HEK293 (cell line): ENCODE measurements at regions not wholly inside any gene's neighbourhood (a gene's known extent, or its start where the extent isn't known, plus 50 kb on each side); places are given as distances from the start of the nearest gene placed in this dataset.

ENCODE experiments used
- CTCF ChIA-PET: fragments of 350-600 bp; formaldehyde crosslinking; extraction: SDS; loops from one replicate; lab custom pipeline; 2021; ENCODE audit warnings: antibody characterized with exemption; lab: Yijun Ruan, JAX
- POLR2A ChIA-PET: fragments of 300-600 bp; formaldehyde crosslinking; extraction: SDS; loops from one replicate; lab custom pipeline; 2020; ENCODE audit warnings: antibody characterized with exemption, inconsistent platforms; lab: Yijun Ruan, JAX
- H3K27ac ChIP-seq: fragments of 200-500 bp; sonication (Bioruptor generic); 2 replicates; pipeline ENCODE4 v1.5.1; 2014; ENCODE audit warnings: low read depth, low read length, control low read depth, inconsistent platforms; ENCODE audit errors: extremely low read depth
- H3K36me3 ChIP-seq, 2 experiments: fragments of 200-500 bp in 1 of 2; sonication (Bioruptor generic) in 1 of 2; 1 replicate in 1 of 2; 2 replicates in 1 of 2; pipeline ENCODE4 v1.5.1; 2014 to 2017; ENCODE audit warnings: inconsistent platforms in 2 of 2, low read length in 2 of 2; ENCODE audit not compliant: control insufficient read depth in 2 of 2, insufficient read depth in 1 of 2
- H3K4me1 ChIP-seq: fragments of 200-500 bp; sonication (Bioruptor generic); 2 replicates; pipeline ENCODE4 v1.5.1; 2014; ENCODE audit warnings: mild to moderate bottlenecking, low read length, inconsistent platforms; ENCODE audit not compliant: control insufficient read depth, insufficient read depth
- H3K4me3 ChIP-seq: 2 replicates; pipeline ENCODE4 v1.5.1; 2011; ENCODE audit warnings: low read depth, mild to moderate bottlenecking, control low read depth, low read length, moderate library complexity
- H3K9me3 ChIP-seq: fragments of 200-500 bp; sonication (Bioruptor generic); 2 replicates; pipeline ENCODE4 v1.5.1; 2014; ENCODE audit warnings: low read depth, low read length, inconsistent platforms; ENCODE audit not compliant: control insufficient read depth, insufficient read depth
- GFI1B ChIP-seq: fragments of 450-650 bp; formaldehyde crosslinking; IDR thresholded peaks from 2 replicates; pipeline ENCODE4 v1.5.1; 2016; ENCODE audit warnings: missing biosample characterization, missing genetic modification characterization
- GLI2 ChIP-seq: fragments of 450-650 bp; formaldehyde crosslinking; IDR thresholded peaks from 2 replicates; pipeline ENCODE4; 2017; ENCODE audit warnings: missing biosample characterization, missing genetic modification characterization, low read depth, borderline replicate concordance
- KLF9 ChIP-seq: fragments of 450-650 bp; formaldehyde crosslinking; IDR thresholded peaks from 2 replicates; pipeline ENCODE4 v1.5.1; 2016; ENCODE audit warnings: missing biosample characterization, missing genetic modification characterization, low read depth
- OVOL3 ChIP-seq: fragments of 450-650 bp; formaldehyde crosslinking; IDR thresholded peaks from 2 replicates; pipeline ENCODE4 v1.5.1; 2016; ENCODE audit warnings: missing biosample characterization, missing genetic modification characterization
- SP7 ChIP-seq: fragments of 450-650 bp; formaldehyde crosslinking; IDR thresholded peaks from 2 replicates; pipeline ENCODE4 v1.5.1; 2016; ENCODE audit warnings: missing biosample characterization, missing genetic modification characterization
- YY2 ChIP-seq: fragments of 450-650 bp; formaldehyde crosslinking; IDR thresholded peaks from 2 replicates; pipeline ENCODE4 v1.5.1; 2016; ENCODE audit warnings: missing biosample characterization, missing genetic modification characterization
- ZBTB17 ChIP-seq: fragments of 450-650 bp; formaldehyde crosslinking; IDR thresholded peaks from 2 replicates; pipeline ENCODE4 v1.5.1; 2016; ENCODE audit warnings: missing biosample characterization, missing genetic modification characterization
- ZBTB21 ChIP-seq: fragments of 450-650 bp; formaldehyde crosslinking; IDR thresholded peaks from 2 replicates; pipeline ENCODE4 v1.5.1; 2017; ENCODE audit warnings: missing biosample characterization, missing genetic modification characterization
- ZFHX2 ChIP-seq: fragments of 450-650 bp; formaldehyde crosslinking; conservative IDR thresholded peaks from 2 replicates; pipeline ENCODE4 v1.5.1; 2016; ENCODE audit warnings: missing biosample characterization, missing genetic modification characterization
- ZNF169 ChIP-seq: fragments of 450-650 bp; formaldehyde crosslinking; IDR thresholded peaks from 2 replicates; pipeline ENCODE4 v1.5.1; 2016; ENCODE audit warnings: missing biosample characterization, missing genetic modification characterization
- ZNF184 ChIP-seq: fragments of 450-650 bp; IDR thresholded peaks from 2 replicates; pipeline ENCODE4 v1.5.1; 2018; ENCODE audit warnings: missing biosample characterization, mild to moderate bottlenecking, missing genetic modification characterization
- ZNF324 ChIP-seq: fragments of 450-650 bp; formaldehyde crosslinking; IDR thresholded peaks from 2 replicates; pipeline ENCODE4 v1.5.1; 2016; ENCODE audit warnings: missing biosample characterization, missing genetic modification characterization
- ZNF391 ChIP-seq: fragments of 450-650 bp; formaldehyde crosslinking; IDR thresholded peaks from 2 replicates; pipeline ENCODE4 v1.5.1; 2016; ENCODE audit warnings: low read depth, missing biosample characterization, missing genetic modification characterization, borderline replicate concordance
- ZNF404 ChIP-seq: fragments of 450-650 bp; formaldehyde crosslinking; IDR thresholded peaks from 2 replicates; pipeline ENCODE4 v1.5.1; 2017; ENCODE audit warnings: missing biosample characterization, missing genetic modification characterization
- ZNF48 ChIP-seq: fragments of 450-650 bp; formaldehyde crosslinking; IDR thresholded peaks from 2 replicates; pipeline ENCODE4 v1.5.1; 2016; ENCODE audit warnings: missing biosample characterization, missing genetic modification characterization
- ZNF514 ChIP-seq: fragments of 450-650 bp; formaldehyde crosslinking; IDR thresholded peaks from 2 replicates; pipeline ENCODE4 v1.5.1; 2016; ENCODE audit warnings: missing biosample characterization, missing genetic modification characterization
- ZNF560 ChIP-seq: fragments of 450-650 bp; formaldehyde crosslinking; IDR thresholded peaks from 2 replicates; pipeline ENCODE4 v1.5.1; 2017; ENCODE audit warnings: missing biosample characterization, missing genetic modification characterization, borderline replicate concordance
- ZNF623 ChIP-seq: fragments of 450-650 bp; formaldehyde crosslinking; IDR thresholded peaks from 2 replicates; pipeline ENCODE4 v1.5.1; 2016; ENCODE audit warnings: missing biosample characterization, missing genetic modification characterization
- ZNF660 ChIP-seq: fragments of 450-650 bp; IDR thresholded peaks from 2 replicates; pipeline ENCODE4 v1.5.1; 2018; ENCODE audit warnings: missing biosample characterization, mild to moderate bottlenecking, missing genetic modification characterization
- ZNF677 ChIP-seq: fragments of 450-650 bp; IDR thresholded peaks from 2 replicates; pipeline ENCODE4 v1.5.0; 2018; ENCODE audit warnings: missing biosample characterization, mild to moderate bottlenecking, missing genetic modification characterization, moderate library complexity
- ZSCAN30 ChIP-seq: fragments of 450-650 bp; IDR thresholded peaks from 2 replicates; pipeline ENCODE4 v1.5.1; 2018; ENCODE audit warnings: missing biosample characterization, mild to moderate bottlenecking, missing genetic modification characterization, moderate library complexity
- ZXDB ChIP-seq: fragments of 450-650 bp; formaldehyde crosslinking; IDR thresholded peaks from 2 replicates; pipeline ENCODE4 v1.5.1; 2016; ENCODE audit warnings: missing biosample characterization, missing genetic modification characterization
- TF ChIP-seq, protein P1 (sequence below): fragments of 450-650 bp; formaldehyde crosslinking; IDR thresholded peaks from 2 replicates; pipeline ENCODE4 v1.5.1; 2016; ENCODE audit warnings: missing biosample characterization, missing genetic modification characterization
- TF ChIP-seq, protein P2 (sequence below): fragments of 450-650 bp; formaldehyde crosslinking; IDR thresholded peaks from 2 replicates; pipeline ENCODE4 v1.5.1; 2016; ENCODE audit warnings: missing biosample characterization, missing genetic modification characterization
- TF ChIP-seq, protein P3 (sequence below): fragments of 450-650 bp; formaldehyde crosslinking; IDR thresholded peaks from 2 replicates; pipeline ENCODE4 v1.5.1; 2017; ENCODE audit warnings: missing biosample characterization, missing genetic modification characterization
- TF ChIP-seq, protein P4 (sequence below): fragments of 450-650 bp; formaldehyde crosslinking; IDR thresholded peaks from 2 replicates; pipeline ENCODE4 v1.5.1; 2016; ENCODE audit warnings: missing biosample characterization, missing genetic modification characterization
- TF ChIP-seq, protein P5 (sequence below): sonication (generic); formaldehyde crosslinking; IDR thresholded peaks from 2 replicates; pipeline ENCODE4 v1.8.1; 2022; ENCODE audit warnings: mild to moderate bottlenecking, moderate library complexity, missing genetic modification reagents
- TF ChIP-seq, protein P6 (sequence below): fragments of 450-650 bp; formaldehyde crosslinking; IDR thresholded peaks from 2 replicates; pipeline ENCODE4 v1.5.1; 2017; ENCODE audit warnings: missing biosample characterization, missing genetic modification characterization
- TF ChIP-seq, protein P7 (sequence below): fragments of 450-650 bp; formaldehyde crosslinking; IDR thresholded peaks from 2 replicates; pipeline ENCODE4 v1.5.1; 2016; ENCODE audit warnings: missing biosample characterization, missing genetic modification characterization, low read depth

DNA sequence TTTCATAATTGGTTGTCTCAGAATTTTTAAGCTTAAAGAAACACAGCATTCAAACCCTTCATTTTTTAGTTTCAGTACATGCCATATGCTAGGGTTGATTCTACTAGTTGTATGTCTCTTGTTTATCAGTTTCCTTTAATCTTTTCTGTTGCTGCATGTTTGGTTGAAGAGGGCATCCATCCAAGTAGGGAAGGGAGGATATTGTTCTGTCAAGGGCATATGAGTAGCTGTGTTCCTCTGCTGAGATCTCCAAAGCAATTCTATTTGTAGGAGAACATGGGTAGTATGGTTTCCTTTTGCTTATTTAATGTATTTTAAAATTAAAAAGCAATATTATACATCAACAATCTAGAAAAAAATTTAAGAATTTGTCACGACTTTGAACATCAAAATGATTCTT, 167.7 kb downstream of the FHIP1A start:
- CTCF ChIA-PET = interaction anchor here (0.7 kb wide), 1 partner anchor 40 kb away, joined by 3 read pairs; no protein-coding TSS in a partner anchor

DNA sequence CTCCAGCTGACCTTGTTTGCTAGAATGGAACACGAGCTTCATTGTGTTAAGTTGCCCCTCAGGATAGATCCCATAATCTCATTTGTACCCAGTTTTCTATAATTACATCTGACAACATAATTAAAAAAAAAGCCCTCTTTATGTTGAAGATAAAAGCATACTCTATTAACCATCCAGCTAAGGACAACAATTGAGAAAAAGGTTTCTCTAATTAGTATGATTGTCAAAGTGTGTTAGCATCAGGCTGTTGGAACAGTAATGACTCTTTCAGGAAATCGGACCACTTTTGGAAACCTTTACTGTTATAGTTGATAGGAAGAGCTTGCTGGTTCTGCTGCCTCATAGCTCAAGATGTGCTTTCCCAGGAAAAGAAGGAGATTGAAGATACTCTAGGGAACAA, 172.6 kb downstream of the FHIP1A start:
- no peak overlapping the region for H3K4me3 ChIP-seq
- POLR2A ChIA-PET = no interaction called here
- H3K36me3 ChIP-seq = no peaks in the 10 kb centered on the region
- peaks cover 3% of the 10 kb centered on the region; the same call in 1 of the 2 replicates for H3K4me1 ChIP-seq
- no peaks in the 10 kb centered on the region for H3K9me3 ChIP-seq
- H3K27ac ChIP-seq = no peak overlapping the region
- CTCF ChIA-PET = interaction anchor here (0.7 kb wide), 1 partner anchor 963 kb away, joined by 3 read pairs; no protein-coding TSS in a partner anchor
- TF ChIP-seq GLI2 (tag by site-specific recombination) (no peak), ZNF677 (no peak), ZNF404 (no peak), YY2 (tag by site-specific recombination) (no peak), ZNF391 (no peak), ZBTB21 (tag by site-specific recombination) (no peak), ZNF560 (tag by site-specific recombination) (no peak), ZBTB17 (no peak), KLF9 (no peak)
- TF ChIP-seq, protein P1, sequence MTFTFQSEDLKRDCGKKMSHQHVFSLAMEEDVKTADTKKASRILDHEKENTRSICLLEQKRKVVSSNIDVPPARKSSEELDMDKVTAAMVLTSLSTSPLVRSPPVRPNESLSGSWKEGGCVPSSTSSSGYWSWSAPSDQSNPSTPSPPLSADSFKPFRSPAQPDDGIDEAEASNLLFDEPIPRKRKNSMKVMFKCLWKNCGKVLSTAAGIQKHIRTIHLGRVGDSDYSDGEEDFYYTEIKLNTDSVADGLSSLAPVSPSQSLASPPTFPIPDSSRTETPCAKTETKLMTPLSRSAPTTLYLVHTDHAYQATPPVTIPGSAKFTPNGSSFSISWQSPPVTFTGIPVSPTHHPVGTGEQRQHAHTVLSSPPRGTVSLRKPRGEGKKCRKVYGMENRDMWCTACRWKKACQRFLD (tag by site-specific recombination) = no peak
- TF ChIP-seq, protein P2, sequence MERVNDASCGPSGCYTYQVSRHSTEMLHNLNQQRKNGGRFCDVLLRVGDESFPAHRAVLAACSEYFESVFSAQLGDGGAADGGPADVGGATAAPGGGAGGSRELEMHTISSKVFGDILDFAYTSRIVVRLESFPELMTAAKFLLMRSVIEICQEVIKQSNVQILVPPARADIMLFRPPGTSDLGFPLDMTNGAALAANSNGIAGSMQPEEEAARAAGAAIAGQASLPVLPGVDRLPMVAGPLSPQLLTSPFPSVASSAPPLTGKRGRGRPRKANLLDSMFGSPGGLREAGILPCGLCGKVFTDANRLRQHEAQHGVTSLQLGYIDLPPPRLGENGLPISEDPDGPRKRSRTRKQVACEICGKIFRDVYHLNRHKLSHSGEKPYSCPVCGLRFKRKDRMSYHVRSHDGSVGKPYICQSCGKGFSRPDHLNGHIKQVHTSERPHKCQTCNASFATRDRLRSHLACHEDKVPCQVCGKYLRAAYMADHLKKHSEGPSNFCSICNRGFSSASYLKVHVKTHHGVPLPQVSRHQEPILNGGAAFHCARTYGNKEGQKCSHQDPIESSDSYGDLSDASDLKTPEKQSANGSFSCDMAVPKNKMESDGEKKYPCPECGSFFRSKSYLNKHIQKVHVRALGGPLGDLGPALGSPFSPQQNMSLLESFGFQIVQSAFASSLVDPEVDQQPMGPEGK (tag by site-specific recombination) = no peak
- TF ChIP-seq, protein P3, sequence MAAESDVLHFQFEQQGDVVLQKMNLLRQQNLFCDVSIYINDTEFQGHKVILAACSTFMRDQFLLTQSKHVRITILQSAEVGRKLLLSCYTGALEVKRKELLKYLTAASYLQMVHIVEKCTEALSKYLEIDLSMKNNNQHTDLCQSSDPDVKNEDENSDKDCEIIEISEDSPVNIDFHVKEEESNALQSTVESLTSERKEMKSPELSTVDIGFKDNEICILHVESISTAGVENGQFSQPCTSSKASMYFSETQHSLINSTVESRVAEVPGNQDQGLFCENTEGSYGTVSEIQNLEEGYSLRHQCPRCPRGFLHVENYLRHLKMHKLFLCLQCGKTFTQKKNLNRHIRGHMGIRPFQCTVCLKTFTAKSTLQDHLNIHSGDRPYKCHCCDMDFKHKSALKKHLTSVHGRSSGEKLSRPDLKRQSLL (tag by site-specific recombination) = no peak

More for the DNA sequence above, 167.7 kb downstream of the FHIP1A start:
- H3K9me3 ChIP-seq = no peaks in the 10 kb centered on the region
- H3K4me3 ChIP-seq = no peak overlapping the region
- H3K4me1 ChIP-seq = no peaks in the 10 kb centered on the region
- no peak overlapping the region for H3K27ac ChIP-seq
- POLR2A ChIA-PET = no interaction called here
- H3K36me3 ChIP-seq = no peaks in the 10 kb centered on the region
- no peak for TF ChIP-seq ZXDB (tag by site-specific recombination)
- no peak for TF ChIP-seq ZFHX2 (tag by site-specific recombination)
- no peak for TF ChIP-seq ZNF560 (tag by site-specific recombination)
- TF ChIP-seq, protein P4, sequence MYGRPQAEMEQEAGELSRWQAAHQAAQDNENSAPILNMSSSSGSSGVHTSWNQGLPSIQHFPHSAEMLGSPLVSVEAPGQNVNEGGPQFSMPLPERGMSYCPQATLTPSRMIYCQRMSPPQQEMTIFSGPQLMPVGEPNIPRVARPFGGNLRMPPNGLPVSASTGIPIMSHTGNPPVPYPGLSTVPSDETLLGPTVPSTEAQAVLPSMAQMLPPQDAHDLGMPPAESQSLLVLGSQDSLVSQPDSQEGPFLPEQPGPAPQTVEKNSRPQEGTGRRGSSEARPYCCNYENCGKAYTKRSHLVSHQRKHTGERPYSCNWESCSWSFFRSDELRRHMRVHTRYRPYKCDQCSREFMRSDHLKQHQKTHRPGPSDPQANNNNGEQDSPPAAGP (tag by site-specific recombination) = no peak
- TF ChIP-seq ZNF184 (tag by site-specific recombination) = no peak
- TF ChIP-seq, protein P5, sequence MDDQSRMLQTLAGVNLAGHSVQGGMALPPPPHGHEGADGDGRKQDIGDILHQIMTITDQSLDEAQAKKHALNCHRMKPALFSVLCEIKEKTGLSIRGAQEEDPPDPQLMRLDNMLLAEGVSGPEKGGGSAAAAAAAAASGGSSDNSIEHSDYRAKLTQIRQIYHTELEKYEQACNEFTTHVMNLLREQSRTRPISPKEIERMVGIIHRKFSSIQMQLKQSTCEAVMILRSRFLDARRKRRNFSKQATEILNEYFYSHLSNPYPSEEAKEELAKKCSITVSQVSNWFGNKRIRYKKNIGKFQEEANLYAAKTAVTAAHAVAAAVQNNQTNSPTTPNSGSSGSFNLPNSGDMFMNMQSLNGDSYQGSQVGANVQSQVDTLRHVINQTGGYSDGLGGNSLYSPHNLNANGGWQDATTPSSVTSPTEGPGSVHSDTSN (CRISPR knock-in tag) = no peak
- TF ChIP-seq KLF9 = no peak
- TF ChIP-seq ZSCAN30 (tag by site-specific recombination) = no peak
- no peak for TF ChIP-seq ZNF48 (tag by site-specific recombination)
- TF ChIP-seq ZNF324 = no peak
- TF ChIP-seq ZNF169 = no peak
- no peak for TF ChIP-seq SP7
- TF ChIP-seq, protein P6, sequence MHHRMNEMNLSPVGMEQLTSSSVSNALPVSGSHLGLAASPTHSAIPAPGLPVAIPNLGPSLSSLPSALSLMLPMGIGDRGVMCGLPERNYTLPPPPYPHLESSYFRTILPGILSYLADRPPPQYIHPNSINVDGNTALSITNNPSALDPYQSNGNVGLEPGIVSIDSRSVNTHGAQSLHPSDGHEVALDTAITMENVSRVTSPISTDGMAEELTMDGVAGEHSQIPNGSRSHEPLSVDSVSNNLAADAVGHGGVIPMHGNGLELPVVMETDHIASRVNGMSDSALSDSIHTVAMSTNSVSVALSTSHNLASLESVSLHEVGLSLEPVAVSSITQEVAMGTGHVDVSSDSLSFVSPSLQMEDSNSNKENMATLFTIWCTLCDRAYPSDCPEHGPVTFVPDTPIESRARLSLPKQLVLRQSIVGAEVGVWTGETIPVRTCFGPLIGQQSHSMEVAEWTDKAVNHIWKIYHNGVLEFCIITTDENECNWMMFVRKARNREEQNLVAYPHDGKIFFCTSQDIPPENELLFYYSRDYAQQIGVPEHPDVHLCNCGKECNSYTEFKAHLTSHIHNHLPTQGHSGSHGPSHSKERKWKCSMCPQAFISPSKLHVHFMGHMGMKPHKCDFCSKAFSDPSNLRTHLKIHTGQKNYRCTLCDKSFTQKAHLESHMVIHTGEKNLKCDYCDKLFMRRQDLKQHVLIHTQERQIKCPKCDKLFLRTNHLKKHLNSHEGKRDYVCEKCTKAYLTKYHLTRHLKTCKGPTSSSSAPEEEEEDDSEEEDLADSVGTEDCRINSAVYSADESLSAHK (tag by site-specific recombination) = no peak
- TF ChIP-seq, protein P7, sequence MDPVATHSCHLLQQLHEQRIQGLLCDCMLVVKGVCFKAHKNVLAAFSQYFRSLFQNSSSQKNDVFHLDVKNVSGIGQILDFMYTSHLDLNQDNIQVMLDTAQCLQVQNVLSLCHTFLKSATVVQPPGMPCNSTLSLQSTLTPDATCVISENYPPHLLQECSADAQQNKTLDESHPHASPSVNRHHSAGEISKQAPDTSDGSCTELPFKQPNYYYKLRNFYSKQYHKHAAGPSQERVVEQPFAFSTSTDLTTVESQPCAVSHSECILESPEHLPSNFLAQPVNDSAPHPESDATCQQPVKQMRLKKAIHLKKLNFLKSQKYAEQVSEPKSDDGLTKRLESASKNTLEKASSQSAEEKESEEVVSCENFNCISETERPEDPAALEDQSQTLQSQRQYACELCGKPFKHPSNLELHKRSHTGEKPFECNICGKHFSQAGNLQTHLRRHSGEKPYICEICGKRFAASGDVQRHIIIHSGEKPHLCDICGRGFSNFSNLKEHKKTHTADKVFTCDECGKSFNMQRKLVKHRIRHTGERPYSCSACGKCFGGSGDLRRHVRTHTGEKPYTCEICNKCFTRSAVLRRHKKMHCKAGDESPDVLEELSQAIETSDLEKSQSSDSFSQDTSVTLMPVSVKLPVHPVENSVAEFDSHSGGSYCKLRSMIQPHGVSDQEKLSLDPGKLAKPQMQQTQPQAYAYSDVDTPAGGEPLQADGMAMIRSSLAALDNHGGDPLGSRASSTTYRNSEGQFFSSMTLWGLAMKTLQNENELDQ (tag by site-specific recombination) = no peak
- no peak for TF ChIP-seq GFI1B (tag by site-specific recombination)
- no peak for TF ChIP-seq ZNF623 (tag by site-specific recombination)
- TF ChIP-seq OVOL3 = no peak
- no peak for TF ChIP-seq ZNF660 (tag by site-specific recombination)
- TF ChIP-seq ZNF514 (tag by site-specific recombination) = no peak
